ENCODE measurements at regions not wholly inside any gene's neighbourhood (a gene's known extent, or its start where the extent isn't known, plus 50 kb on each side); places are given as distances from the start of the nearest gene placed in this dataset.

DNA sequence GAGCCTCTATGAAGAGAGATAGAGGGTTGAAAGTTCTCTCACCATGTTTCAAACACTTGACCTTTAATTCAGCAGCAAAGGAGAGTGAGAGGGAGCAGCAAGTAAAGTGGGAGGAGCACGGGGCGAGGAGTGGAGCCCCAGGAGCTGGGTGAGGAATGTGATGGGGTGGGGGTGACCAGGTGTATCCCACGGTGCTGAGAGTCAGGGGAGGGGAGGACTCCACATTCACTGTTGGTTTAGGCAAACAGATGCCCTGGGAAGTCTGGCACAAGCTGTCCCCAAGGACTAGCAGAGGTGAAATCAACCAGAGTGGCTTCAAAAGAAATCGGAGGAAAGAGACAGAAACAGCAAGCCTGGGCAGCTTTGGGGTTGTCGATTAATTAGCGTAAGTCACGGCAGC lies 101.8 kb upstream of the PITRM1 start:
- H2BK5ac ChIP-seq (ENCODE audit: low read depth, low read length, poor library complexity, severe bottlenecking): no peak overlapping the region
- H4K5ac ChIP-seq (ENCODE audit: low read depth, low read length): no peak overlapping the region
- peaks cover 11% of the 10 kb centered on the region for H3K27me3 ChIP-seq (ENCODE audit: control insufficient read depth, insufficient read depth, low read length)
- no peaks in the 10 kb centered on the region for H3K4me1 ChIP-seq (ENCODE audit: control insufficient read depth, insufficient read depth, low read length)
- no peak overlapping the region for H3K14ac ChIP-seq (replicated peaks; ENCODE audit: low read depth, low read length)
- H2BK20ac ChIP-seq (ENCODE audit: low read depth, low read length): no peak overlapping the region
- no peak overlapping the region for H3K56ac ChIP-seq (ENCODE audit: extremely low read depth, insufficient read depth, low read length)
- H2BK15ac ChIP-seq (ENCODE audit: low read depth, low read length): no peak overlapping the region
- no peaks in the 10 kb centered on the region for H4K20me1 ChIP-seq (ENCODE audit: insufficient read depth, low read length)
- dilution Hi-C loops (cut with HindIII; ENCODE audit: low sequenced_read_pairs, unreplicated experiment) (no loop called here), in situ Hi-C loops (cut with MboI; ENCODE audit: low sequenced_read_pairs) (no loop called here), intact Hi-C loops (cut with micrococcal nuclease) (no loop called here)
- no peak overlapping the region for H3K9ac ChIP-seq (ENCODE audit: low read depth, low read length)
- H3K4me3 ChIP-seq (ENCODE audit: insufficient read depth, low read depth, low read length): no peak overlapping the region
- no TSS peak for BruUV-seq (replicated peaks)
- no peak overlapping the region for H4K91ac ChIP-seq (ENCODE audit: insufficient read depth, low read depth, low read length)
- ATAC-seq (ENCODE audit: low read depth) (no peak), DNase-seq (no peak)
- H4K8ac ChIP-seq (ENCODE audit: low read depth in 2 of 2, low read length in 2 of 2): no peak overlapping the region
- WGBS, 2 experiments (ENCODE audit: extremely low coverage in 2 of 2, insufficient read length in 1 of 2): 80% methylated on average over 5 of the region's 7 CpGs; no CpG with 5 or more reads in 1 of the 2 experiments
- TF ChIP-seq POLR2A (IDR thresholded peaks at IDR 0.05; ENCODE audit: low read depth, low read length) (no peak), NFE2L2 (IDR thresholded peaks at IDR 0.05; ENCODE audit: low read depth, low read length) (no peak), MAFK (IDR thresholded peaks at IDR 0.05; ENCODE audit: low read depth, low read length) (no peak), RCOR1 (IDR thresholded peaks at IDR 0.05; ENCODE audit: insufficient replicate concordance, low read length) (no peak), CHD1 (IDR thresholded peaks at IDR 0.05; ENCODE audit: low read depth, low read length) (no peak), CEBPB (IDR thresholded peaks at IDR 0.05; ENCODE audit: low read depth, low read length) (no peak), ELK1 (IDR thresholded peaks at IDR 0.05; ENCODE audit: borderline replicate concordance, low read depth, low read length) (no peak), MXI1 (IDR thresholded peaks at IDR 0.05; ENCODE audit: borderline replicate concordance, low read depth, low read length) (no peak), MAZ (IDR thresholded peaks at IDR 0.05; ENCODE audit: borderline replicate concordance, low read depth, low read length) (no peak), RAD21 (IDR thresholded peaks at IDR 0.05; ENCODE audit: low read length) (no peak)
- TF ChIP-seq, protein P1, sequence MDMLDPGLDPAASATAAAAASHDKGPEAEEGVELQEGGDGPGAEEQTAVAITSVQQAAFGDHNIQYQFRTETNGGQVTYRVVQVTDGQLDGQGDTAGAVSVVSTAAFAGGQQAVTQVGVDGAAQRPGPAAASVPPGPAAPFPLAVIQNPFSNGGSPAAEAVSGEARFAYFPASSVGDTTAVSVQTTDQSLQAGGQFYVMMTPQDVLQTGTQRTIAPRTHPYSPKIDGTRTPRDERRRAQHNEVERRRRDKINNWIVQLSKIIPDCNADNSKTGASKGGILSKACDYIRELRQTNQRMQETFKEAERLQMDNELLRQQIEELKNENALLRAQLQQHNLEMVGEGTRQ (IDR thresholded peaks at IDR 0.05; ENCODE audit: low read depth, low read length): no peak
- no peaks in the 10 kb centered on the region for H3K9me1 ChIP-seq (ENCODE audit: insufficient read depth, low read length)
- no peak overlapping the region for H3K23ac ChIP-seq (ENCODE audit: low read depth, low read length)
- POLR2A ChIA-PET (ENCODE audit: unreplicated experiment): no interaction called here
- no peak overlapping the region for H3K18ac ChIP-seq (ENCODE audit: low read depth, low read length)
- no peak overlapping the region for H3K4me2 ChIP-seq (ENCODE audit: low read depth, low read length)
- H3K4ac ChIP-seq (ENCODE audit: low read depth, low read length): no peak overlapping the region
- no peak overlapping the region for H2BK120ac ChIP-seq (ENCODE audit: low read depth, low read length)
- no peak overlapping the region for H2AK5ac ChIP-seq (ENCODE audit: low read depth, low read length)
- no peak overlapping the region for H2AK9ac ChIP-seq (replicated peaks; ENCODE audit: low read depth, low read length, poor library complexity)
- CTCF ChIA-PET: no interaction called here
- no peaks in the 10 kb centered on the region for H3K79me1 ChIP-seq (ENCODE audit: low read depth in 1 of 2, low read length in 2 of 2)
- H3K36me3 ChIP-seq (ENCODE audit: control insufficient read depth, insufficient read depth, low read length): no peaks in the 10 kb centered on the region
- no peak overlapping the region for H3K27ac ChIP-seq (ENCODE audit: insufficient read depth, low read length)
- H3K9me3 ChIP-seq (ENCODE audit: control insufficient read depth, insufficient read depth, low read length): no peaks in the 10 kb centered on the region
- no peak overlapping the region for H2AFZ ChIP-seq (replicated peaks; ENCODE audit: low read length, poor library complexity)
